ENCODE measurements at regions not wholly inside any gene's neighbourhood (a gene's known extent, or its start where the extent isn't known, plus 50 kb on each side); places are given as distances from the start of the nearest gene placed in this dataset.

DNA sequence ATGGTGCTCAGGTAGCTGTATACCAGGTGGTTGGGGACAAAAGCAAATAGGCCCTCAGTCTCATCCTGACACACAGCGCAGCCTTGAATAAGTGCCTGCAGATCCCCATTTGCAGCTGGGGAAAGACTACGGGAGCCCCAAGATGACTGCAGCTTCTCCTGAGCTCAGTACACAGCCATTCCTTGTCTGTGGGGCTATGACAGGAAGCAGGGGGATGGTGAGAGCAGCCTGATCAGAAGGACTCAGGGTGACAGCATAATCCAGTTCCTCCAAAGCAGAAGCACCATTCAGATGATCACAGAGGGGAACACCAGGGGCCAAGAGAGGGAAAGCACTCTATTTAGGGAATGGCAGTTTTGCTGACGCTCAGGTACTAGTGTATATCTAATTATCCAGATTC, 104.8 kb upstream of the MOCS1 start:
- Histone ChIP-seq H3K9me3 (ENCODE audit: control insufficient read depth, insufficient read depth, low read depth, low read length) (peaks cover 5% of the 10 kb centered on the region), H3K27me3 (ENCODE audit: control insufficient read depth, insufficient read depth, low read length) (no peaks in the 10 kb centered on the region), H3K9ac (ENCODE audit: low read length) (no peak overlapping the region), H3K36me3 (ENCODE audit: control insufficient read depth, insufficient read depth, low read length) (no peaks in the 10 kb centered on the region), H3K4me1 (ENCODE audit: control insufficient read depth, insufficient read depth, low read length) (0 out of 2 replicates have a peak, but pooled peaks cover 2% of the 10 kb centered on the region), H3K4me3 (ENCODE audit: low read depth, low read length) (no peak overlapping the region), H3K27ac (ENCODE audit: low read depth, low read length) (no peak overlapping the region)

GRCh38 chr6:40038626-40039025, 104.4 kb upstream of the MOCS1 start:
- Histone ChIP-seq H3K4me3 (ENCODE audit: low read depth, low read length) (no peak overlapping the region), H3K9me3 (ENCODE audit: control insufficient read depth, insufficient read depth, low read depth, low read length) (peaks cover 5% of the 10 kb centered on the region), H3K4me1 (ENCODE audit: control insufficient read depth, insufficient read depth, low read length) (0 out of 2 replicates have a peak, but pooled peaks cover 2% of the 10 kb centered on the region), H3K9ac (ENCODE audit: low read length) (no peak overlapping the region), H3K27me3 (ENCODE audit: control insufficient read depth, insufficient read depth, low read length) (no peaks in the 10 kb centered on the region), H3K36me3 (ENCODE audit: control insufficient read depth, insufficient read depth, low read length) (no peaks in the 10 kb centered on the region), H3K27ac (ENCODE audit: low read depth, low read length) (no peak overlapping the region)

- H3K9me3 ChIP-seq (ENCODE audit: control insufficient read depth, insufficient read depth, low read depth, low read length) = peaks cover 5% of the 10 kb centered on the region
- H3K36me3 ChIP-seq (ENCODE audit: control insufficient read depth, insufficient read depth, low read length) = no peaks in the 10 kb centered on the region
- 0 out of 2 replicates have a peak, but pooled peaks cover 2% of the 10 kb centered on the region for H3K4me1 ChIP-seq (ENCODE audit: control insufficient read depth, insufficient read depth, low read length)
- H3K9ac ChIP-seq (ENCODE audit: low read length) = no peak overlapping the region
- no peak overlapping the region for H3K27ac ChIP-seq (ENCODE audit: low read depth, low read length)
- no peak overlapping the region for H3K4me3 ChIP-seq (ENCODE audit: low read depth, low read length)
- H3K27me3 ChIP-seq (ENCODE audit: control insufficient read depth, insufficient read depth, low read length) = no peaks in the 10 kb centered on the region
These were observed 103.0 kb upstream of the MOCS1 start for GRCh38 chr6:40037271-40037670.

GRCh38 chr6:40036186-40036585, 101.9 kb upstream of the MOCS1 start:
- no peaks in the 10 kb centered on the region for H3K27me3 ChIP-seq (ENCODE audit: control insufficient read depth, insufficient read depth, low read length)
- H3K9ac ChIP-seq (ENCODE audit: low read length) = no peak overlapping the region
- no peaks in the 10 kb centered on the region for H3K9me3 ChIP-seq (ENCODE audit: control insufficient read depth, insufficient read depth, low read depth, low read length)
- H3K4me3 ChIP-seq (ENCODE audit: low read depth, low read length) = no peak overlapping the region
- no peak overlapping the region for H3K27ac ChIP-seq (ENCODE audit: low read depth, low read length)
- no peaks in the 10 kb centered on the region for H3K36me3 ChIP-seq (ENCODE audit: control insufficient read depth, insufficient read depth, low read length)
- H3K4me1 ChIP-seq (ENCODE audit: control insufficient read depth, insufficient read depth, low read length) = 0 out of 2 replicates have a peak, but pooled peaks cover 2% of the 10 kb centered on the region

DNA sequence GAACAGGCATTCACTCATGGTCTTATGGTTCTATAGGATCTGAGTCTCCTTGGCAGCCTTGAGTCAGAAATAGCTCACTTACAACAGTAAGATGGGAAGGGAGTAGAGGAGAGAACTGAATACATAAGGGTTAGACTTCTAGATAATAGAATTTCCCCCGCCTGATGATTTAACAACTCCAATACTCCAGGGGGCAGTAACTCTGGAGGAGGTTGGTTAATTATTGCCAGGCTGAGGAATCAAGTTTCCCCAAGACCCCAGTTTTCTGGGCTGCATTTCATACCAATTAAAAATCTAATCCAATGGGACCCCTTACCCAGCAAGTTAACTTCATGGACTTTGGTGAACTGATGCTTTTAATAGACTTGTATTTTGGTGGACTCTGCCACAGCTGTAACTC, 94.2 kb upstream of the MOCS1 start:
- no peak overlapping the region for H3K4me3 ChIP-seq (ENCODE audit: low read depth, low read length)
- H3K9me3 ChIP-seq (ENCODE audit: control insufficient read depth, insufficient read depth, low read depth, low read length) = no peaks in the 10 kb centered on the region
- H3K27ac ChIP-seq (ENCODE audit: low read depth, low read length) = no peak overlapping the region
- H3K9ac ChIP-seq (ENCODE audit: low read length) = no peak overlapping the region
- no peaks in the 10 kb centered on the region for H3K4me1 ChIP-seq (ENCODE audit: control insufficient read depth, insufficient read depth, low read length)
- no peaks in the 10 kb centered on the region for H3K36me3 ChIP-seq (ENCODE audit: control insufficient read depth, insufficient read depth, low read length)
- H3K27me3 ChIP-seq (ENCODE audit: control insufficient read depth, insufficient read depth, low read length) = no peaks in the 10 kb centered on the region

DNA sequence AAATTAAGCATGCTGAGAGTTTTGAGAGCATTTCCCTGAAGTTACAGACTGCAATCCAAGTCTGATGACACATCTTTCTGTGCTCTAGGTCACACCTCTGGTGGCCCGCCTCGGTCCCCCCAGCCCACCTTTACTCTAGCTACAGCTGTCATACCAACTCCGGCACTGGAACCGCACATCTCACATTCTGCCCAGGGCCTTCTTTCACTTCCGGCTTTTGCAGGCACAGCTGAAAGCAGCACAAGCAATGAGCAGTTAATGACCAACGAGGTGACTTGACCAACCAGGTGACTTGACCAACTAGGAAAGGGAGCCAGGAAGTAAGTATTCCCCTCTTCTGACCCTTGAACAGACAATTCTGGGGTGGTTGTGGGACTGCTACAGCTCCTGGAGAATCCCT, 88.6 kb upstream of the MOCS1 start:
- no peak overlapping the region for H3K4me3 ChIP-seq (ENCODE audit: low read depth, low read length)
- H3K27me3 ChIP-seq (ENCODE audit: control insufficient read depth, insufficient read depth, low read length) = no peaks in the 10 kb centered on the region
- H3K9me3 ChIP-seq (ENCODE audit: control insufficient read depth, insufficient read depth, low read depth, low read length) = no peaks in the 10 kb centered on the region; the same call in 1 of the 2 replicates
- no peaks in the 10 kb centered on the region for H3K4me1 ChIP-seq (ENCODE audit: control insufficient read depth, insufficient read depth, low read length)
- H3K36me3 ChIP-seq (ENCODE audit: control insufficient read depth, insufficient read depth, low read length) = no peaks in the 10 kb centered on the region
- H3K27ac ChIP-seq (ENCODE audit: low read depth, low read length) = no peak overlapping the region
- no peak overlapping the region for H3K9ac ChIP-seq (ENCODE audit: low read length)

GRCh38 chr6:40020166-40020565, 85.9 kb upstream of the MOCS1 start:
- no peaks in the 10 kb centered on the region for H3K4me1 ChIP-seq (ENCODE audit: control insufficient read depth, insufficient read depth, low read length)
- H3K9ac ChIP-seq (ENCODE audit: low read length) = no peak overlapping the region
- H3K9me3 ChIP-seq (ENCODE audit: control insufficient read depth, insufficient read depth, low read depth, low read length) = peaks cover 4% of the 10 kb centered on the region; the same call in 1 of the 2 replicates
- no peak overlapping the region for H3K4me3 ChIP-seq (ENCODE audit: low read depth, low read length)
- no peak overlapping the region for H3K27ac ChIP-seq (ENCODE audit: low read depth, low read length)
- H3K27me3 ChIP-seq (ENCODE audit: control insufficient read depth, insufficient read depth, low read length) = no peaks in the 10 kb centered on the region
- no peaks in the 10 kb centered on the region for H3K36me3 ChIP-seq (ENCODE audit: control insufficient read depth, insufficient read depth, low read length)

GRCh38 chr6:40015530-40015929, 81.3 kb upstream of the MOCS1 start:
- no peak overlapping the region for H3K27ac ChIP-seq (ENCODE audit: low read depth, low read length)
- no peak overlapping the region for H3K9ac ChIP-seq (ENCODE audit: low read length)
- no peaks in the 10 kb centered on the region; the same call in none of the 2 replicates for H3K4me1 ChIP-seq (ENCODE audit: control insufficient read depth, insufficient read depth, low read length)
- H3K9me3 ChIP-seq (ENCODE audit: control insufficient read depth, insufficient read depth, low read depth, low read length) = peaks cover 4% of the 10 kb centered on the region; the same call in 1 of the 2 replicates
- H3K36me3 ChIP-seq (ENCODE audit: control insufficient read depth, insufficient read depth, low read length) = no peaks in the 10 kb centered on the region
- H3K27me3 ChIP-seq (ENCODE audit: control insufficient read depth, insufficient read depth, low read length) = no peaks in the 10 kb centered on the region
- no peak overlapping the region for H3K4me3 ChIP-seq (ENCODE audit: low read depth, low read length)

- no peak overlapping the region for H3K9ac ChIP-seq (ENCODE audit: low read length)
These were observed 77.6 kb upstream of the MOCS1 start for GRCh38 chr6:40011844-40012243.

DNA sequence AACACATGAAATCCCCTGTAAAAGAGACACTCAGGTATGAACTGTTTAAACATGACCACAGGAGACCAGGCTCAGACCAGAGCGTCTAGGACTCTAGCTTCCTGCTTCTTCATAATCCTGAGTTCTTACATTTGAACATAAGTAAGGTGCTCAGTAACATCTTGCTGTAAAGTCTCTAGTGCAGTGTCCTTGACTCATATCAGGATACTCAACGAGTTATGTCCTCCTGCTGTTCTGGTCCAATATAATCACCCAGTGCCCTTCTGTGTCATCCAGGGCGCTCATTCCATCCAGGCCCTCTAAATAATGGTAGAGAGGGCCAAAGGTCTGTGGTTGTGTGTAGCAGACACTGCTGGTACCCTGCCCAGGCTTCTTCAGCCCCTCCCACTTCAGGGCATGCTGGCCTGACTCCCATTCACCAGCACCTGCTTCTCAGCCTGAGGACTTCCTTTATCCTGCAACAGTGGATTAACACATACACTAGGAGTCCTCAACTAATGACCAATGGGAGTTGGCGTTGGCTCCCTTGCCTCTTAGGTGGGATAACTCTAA, 66.8 kb upstream of the MOCS1 start:
- no peaks in the 10 kb centered on the region for H3K36me3 ChIP-seq (ENCODE audit: control insufficient read depth, insufficient read depth, low read length)
- no peaks in the 10 kb centered on the region for H3K27me3 ChIP-seq (ENCODE audit: control insufficient read depth, insufficient read depth, low read length)
- H3K9me3 ChIP-seq (ENCODE audit: control insufficient read depth, insufficient read depth, low read depth, low read length) = peaks cover 49% of the 10 kb centered on the region

More at GRCh38 chr6:40011844-40012243, 77.6 kb upstream of the MOCS1 start:
- Histone ChIP-seq H3K27ac (ENCODE audit: low read depth, low read length) (no peak overlapping the region), H3K4me1 (ENCODE audit: control insufficient read depth, insufficient read depth, low read length) (no peaks in the 10 kb centered on the region; the same call in none of the 2 replicates), H3K4me3 (ENCODE audit: low read depth, low read length) (no peak overlapping the region), H3K27me3 (ENCODE audit: control insufficient read depth, insufficient read depth, low read length) (no peaks in the 10 kb centered on the region), H3K9me3 (ENCODE audit: control insufficient read depth, insufficient read depth, low read depth, low read length) (0 out of 2 replicates have a peak, but pooled peaks cover 4% of the 10 kb centered on the region), H3K36me3 (ENCODE audit: control insufficient read depth, insufficient read depth, low read length) (no peaks in the 10 kb centered on the region)

DNA sequence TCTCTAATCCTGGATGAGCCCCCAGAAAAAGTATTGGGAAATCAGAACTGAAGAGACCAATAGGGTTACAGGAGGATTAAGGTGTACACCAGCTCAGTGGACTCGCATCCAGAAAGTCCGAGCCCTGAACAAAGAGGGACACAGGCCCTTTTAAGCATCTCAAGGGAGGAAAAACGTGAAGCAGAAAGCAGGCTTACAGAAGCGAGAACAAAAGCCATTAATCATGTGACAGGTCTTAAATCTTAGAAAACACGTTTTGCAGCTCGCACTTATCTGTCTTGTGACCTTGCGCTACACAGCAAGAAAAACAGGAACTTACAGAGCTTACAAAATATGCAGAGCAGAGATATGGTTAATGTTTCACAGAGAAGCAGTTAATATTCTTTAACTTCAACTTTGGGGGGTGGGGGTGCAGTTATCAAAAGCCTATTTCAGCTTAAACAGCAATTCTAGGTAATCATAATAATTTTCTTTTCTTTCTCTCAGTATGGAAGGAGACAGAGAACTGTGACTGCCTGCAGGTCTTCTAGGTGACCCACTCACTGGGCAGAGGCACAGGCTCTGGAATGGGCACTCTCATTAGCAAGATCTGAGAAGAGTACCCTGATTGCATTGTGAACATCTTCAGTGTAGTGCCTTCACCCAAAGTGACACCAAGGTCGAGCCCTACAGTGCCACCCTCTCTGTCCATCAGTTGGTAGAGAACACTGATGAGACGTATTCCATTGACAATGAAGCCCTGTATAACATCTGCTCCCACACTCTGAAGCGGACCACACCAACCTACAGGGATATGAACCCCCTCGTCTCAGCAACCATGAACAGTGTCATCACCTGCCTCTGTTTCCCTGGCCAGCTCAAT, 65.0 kb upstream of the MOCS1 start:
- Histone ChIP-seq H3K9me3 (ENCODE audit: control insufficient read depth, insufficient read depth, low read depth, low read length) (peaks cover 50% of the 10 kb centered on the region), H3K27me3 (ENCODE audit: control insufficient read depth, insufficient read depth, low read length) (no peaks in the 10 kb centered on the region), H3K9ac (ENCODE audit: low read length) (no peak overlapping the region), H3K4me1 (ENCODE audit: control insufficient read depth, insufficient read depth, low read length) (no peaks in the 10 kb centered on the region), H3K36me3 (ENCODE audit: control insufficient read depth, insufficient read depth, low read length) (no peaks in the 10 kb centered on the region), H3K27ac (ENCODE audit: low read depth, low read length) (no peak overlapping the region), H3K4me3 (ENCODE audit: low read depth, low read length) (no peak overlapping the region)

More for the DNA sequence above, 66.8 kb upstream of the MOCS1 start:
- Histone ChIP-seq H3K9ac (ENCODE audit: low read length) (no peak overlapping the region), H3K4me1 (ENCODE audit: control insufficient read depth, insufficient read depth, low read length) (no peaks in the 10 kb centered on the region), H3K4me3 (ENCODE audit: low read depth, low read length) (no peak overlapping the region), H3K27ac (ENCODE audit: low read depth, low read length) (no peak overlapping the region)

Measured in HUES6 (cell line).